HG03097 (cell line): ENCODE measurements at regions not wholly inside any gene's neighbourhood (a gene's known extent, or its start where the extent isn't known, plus 50 kb on each side); places are given as distances from the start of the nearest gene placed in this dataset.

Experiments
- ATAC-seq: cut with Tn5 transposase; IDR thresholded peaks from one replicate; pipeline ENCODE4 v1.9.1; 2021; ENCODE audit not compliant: unreplicated experiment, low FRiP score

DNA sequence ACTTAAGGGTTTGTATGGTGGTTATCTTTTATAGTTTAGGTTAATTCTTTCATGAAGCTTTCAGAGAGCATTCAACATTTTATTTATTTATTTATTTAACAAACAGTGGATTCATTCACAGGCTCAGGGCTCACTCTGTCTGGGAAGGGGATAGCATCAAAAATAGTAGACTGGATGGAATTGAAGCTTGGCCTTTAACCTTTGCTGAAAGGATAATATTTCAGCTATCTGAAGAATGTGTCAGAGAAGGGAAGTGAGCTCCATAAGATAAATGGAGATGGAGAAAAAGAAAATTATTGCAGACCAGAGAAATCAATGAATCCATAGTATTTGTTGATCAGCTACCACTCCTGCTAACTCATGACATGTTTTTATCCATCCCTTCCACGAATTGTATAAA lies 305.6 kb downstream of the COG6 start:
- no peak for ATAC-seq

DNA sequence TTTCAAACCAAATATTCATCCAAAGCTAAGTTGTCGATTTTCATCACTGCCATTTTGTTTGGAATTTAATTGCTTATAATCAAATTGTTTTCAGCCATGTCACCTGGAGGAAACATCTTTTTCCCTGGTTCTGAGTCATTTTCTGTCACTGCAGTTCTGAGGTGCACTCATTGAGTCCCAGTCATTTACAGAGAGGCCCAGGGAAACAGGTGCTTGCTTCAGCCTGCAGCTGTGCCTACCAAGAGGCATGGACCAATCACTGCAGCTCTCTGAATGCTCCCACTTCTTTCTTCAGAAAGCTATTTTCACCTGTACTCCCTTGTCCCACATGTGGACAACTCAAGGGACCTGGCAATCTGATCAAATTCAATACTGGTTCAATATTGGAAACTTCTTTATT lies 308.1 kb downstream of the COG6 start:
- no peak for ATAC-seq

DNA sequence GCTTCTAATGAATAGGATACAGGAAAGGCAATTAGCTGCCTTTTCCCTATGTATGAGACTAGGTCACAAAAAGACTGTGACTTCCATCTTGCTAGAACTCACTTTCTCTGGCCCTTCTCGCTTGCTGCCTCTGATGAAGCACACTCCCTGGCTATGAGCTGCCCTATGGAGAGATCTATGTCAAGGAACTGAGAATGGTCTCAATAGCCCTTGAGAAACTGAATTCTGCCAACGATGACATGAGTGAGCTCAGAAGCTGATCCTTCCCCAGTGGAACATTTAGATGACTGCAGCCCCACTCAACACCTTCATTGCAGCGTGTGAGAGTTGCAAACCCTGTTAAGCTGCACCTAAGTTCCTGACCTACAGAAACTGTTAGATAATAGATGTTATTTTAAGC lies 309.8 kb downstream of the COG6 start:
- ATAC-seq, result no peak

DNA sequence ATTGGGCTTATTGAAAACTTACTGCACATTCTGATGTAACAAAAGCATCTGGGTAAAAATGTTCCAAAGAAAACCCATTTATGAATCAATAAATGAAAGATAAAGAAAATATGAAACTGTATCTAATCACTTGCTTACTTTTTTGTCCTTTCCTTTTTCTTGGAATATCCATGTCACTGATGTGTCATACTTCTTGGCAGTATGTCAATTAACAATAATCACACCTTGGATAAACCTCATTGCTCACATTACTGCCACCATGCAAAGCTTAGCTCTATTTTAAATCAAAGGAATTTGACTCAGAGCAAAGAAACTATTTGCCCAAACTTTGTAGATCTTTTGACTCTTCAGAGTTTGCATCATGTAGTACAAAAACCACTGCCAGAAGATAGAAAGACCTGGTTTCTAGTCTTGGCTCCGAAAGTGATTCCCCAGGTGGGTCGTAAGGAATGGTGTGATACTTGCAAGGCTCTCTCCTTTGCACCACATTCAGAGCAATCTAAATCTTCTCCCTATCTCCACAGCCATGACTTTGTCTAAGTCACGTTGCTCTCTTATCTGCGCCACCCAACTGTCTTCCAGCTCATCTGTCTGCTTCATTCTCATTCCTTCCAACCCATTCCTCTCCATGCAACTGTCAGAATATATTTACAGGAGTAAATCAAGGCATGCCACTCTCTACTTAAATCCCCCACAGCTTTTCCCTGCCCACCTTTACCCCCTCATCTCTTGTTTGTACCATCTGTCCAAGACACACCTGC lies 311.9 kb downstream of the COG6 start:
- ATAC-seq, result no peak

DNA sequence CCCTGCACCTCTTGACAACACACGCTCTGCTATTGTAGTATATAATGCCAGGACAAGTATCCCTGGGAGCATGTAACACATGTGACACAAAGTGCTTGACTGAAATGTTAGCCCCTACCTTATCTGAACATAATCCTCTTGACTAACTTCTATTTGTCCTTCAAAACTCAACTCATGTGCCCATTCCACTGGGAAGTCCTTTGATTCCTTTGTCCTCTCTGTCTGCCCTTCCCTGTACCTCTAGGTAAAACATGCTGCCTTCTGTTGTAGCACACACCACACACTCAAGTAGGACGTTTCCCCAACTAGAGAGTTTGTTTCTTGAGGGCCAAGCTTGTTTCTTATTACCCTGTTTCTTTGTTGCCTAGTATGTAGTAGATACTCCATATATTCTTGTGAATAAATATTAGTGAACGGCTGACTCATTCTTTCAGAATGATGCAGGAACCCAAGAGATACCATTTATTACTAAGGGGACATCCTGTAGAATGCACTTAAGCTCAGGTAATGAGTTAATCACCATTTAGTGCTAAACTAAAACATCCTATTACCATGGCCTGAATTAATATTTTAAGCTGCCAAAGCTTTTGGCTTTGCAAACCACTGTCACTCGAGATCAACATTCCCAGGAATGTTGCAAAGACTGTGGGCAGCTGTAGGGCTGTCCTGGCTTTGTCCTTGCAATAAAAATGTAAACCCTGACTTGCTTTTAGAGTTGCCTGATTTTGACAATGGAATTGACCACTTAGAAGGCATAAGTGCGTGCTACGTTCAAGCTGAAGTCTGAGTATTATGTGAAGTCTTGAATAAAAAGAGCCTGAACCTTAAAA lies 313.4 kb downstream of the COG6 start:
- no peak for ATAC-seq

DNA sequence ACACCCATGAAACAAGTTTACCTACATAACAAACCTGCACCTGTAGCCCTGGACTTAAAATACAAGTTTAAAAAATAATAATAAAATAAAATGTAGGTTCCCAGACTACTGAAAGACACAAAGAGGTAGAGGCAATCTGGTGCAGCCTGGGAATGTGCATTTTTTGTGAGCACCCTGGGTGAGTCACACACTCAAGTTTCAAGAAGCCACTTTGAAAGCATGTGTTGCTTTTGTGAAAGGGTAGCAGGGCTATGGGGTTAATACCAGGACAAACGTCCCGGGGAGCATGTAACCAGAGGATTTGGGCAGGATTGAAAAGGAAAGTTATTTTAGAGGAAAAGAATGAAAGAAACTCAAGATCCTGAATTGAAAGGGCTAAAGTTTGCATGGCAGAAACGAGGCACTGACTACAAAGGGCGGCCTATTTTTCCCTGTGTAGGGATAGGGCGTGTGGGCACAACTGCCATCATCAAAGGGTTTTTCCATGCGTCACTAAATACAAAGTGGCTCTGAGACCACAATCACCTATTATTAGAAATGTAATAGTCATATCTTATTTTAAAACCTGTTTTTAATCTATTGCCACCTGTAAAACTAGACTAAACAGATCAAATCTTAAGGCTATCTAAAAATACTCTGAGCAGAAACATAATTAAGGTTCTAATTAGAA lies 314.9 kb downstream of the COG6 start:
- ATAC-seq, result no peak

DNA sequence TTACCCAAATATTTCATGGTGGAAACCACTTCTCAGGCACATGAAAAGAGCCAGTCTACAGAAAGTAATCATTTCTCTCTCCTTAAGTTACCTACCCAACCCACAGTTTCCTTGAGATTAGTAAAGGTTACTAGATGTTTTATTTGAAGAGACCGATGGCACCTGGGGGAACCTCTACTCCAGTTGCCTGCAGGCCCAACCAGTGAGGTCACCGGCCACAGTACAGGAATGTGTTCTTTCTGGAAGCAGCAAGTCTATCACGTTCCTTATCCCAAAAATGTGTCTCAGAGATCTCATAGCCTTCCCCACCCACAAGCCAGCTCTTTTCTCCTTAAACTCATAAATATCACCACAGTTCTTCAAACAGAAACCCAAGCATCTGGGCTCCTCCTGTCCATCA lies 316.1 kb downstream of the COG6 start:
- ATAC-seq, result no peak

DNA sequence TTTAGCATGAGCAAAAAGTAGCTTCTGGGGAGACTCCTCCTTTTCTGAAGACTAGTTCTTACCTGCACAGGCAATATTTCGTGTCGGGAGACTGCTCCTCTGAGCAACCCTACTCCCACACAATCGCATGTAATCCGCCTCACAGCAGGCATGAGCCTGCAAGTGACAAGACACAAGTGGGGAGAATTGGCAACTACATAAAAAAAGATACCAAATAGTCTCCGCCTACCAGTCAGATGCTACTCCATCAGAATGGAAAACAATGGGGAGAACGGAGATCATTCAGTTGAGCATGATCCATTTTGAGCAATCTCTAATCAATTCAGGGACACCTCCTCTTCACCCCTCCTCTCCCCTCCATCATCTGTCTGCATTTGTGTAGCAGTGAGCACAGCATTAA lies 321.0 kb downstream of the COG6 start:
- no peak for ATAC-seq

DNA sequence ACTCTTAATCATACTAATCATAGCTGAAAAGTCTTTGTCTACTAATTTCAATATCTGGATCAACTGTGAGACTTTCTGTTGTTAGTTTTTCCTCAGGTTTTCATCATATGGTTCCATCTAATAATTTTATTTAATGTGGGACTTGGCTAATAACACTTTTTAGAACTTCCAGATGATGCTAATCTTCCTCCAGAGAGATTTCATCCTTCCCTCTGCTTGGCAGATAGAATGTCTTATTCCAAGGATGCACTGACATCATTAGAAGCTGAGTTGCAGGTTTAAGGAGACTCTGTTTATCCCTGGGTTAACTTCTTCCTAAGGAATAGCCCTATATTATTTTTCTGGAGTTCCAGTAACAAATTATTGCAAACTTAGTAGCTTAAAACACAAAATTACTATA lies 325.6 kb downstream of the COG6 start:
- ATAC-seq, result no peak

DNA sequence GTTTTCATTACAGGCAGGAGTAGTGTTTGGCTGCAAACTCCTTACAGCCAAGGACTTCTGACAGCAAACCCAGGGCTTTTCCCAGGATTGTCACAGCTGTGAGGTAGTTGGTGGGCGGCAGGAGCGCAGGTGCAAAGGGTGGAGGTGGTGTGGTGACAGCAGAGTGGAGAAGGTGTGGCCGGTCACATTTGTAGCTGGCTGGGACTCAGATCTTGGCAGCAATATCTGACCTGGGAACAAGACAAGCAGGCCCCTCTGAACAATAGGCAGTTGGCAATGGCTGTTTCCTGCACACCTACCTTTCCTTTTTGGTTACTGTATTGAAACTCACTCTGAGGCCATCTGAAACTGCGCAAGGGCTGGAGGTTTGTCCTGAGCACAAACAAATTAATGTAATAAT lies 327.3 kb downstream of the COG6 start:
- no peak for ATAC-seq

DNA sequence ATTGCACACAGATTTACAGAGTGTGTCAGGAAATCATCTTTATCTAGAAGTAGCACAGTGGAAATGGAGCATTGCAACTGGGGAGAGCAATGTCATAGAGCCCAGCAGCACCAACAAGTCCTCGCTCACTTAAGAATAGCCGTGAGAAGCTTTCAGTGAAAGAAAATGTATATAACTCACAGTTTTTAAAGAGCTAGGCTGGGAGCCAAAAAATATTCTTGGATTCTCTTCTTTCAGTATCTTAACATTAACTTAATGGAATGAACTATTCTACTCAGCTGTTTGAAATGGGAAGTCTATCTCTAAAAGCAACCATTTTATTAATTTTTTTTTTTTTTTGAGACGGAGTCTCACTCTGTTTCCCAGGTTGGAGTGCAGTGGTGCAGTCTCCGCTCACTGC lies 329.6 kb downstream of the COG6 start:
- no peak for ATAC-seq

DNA sequence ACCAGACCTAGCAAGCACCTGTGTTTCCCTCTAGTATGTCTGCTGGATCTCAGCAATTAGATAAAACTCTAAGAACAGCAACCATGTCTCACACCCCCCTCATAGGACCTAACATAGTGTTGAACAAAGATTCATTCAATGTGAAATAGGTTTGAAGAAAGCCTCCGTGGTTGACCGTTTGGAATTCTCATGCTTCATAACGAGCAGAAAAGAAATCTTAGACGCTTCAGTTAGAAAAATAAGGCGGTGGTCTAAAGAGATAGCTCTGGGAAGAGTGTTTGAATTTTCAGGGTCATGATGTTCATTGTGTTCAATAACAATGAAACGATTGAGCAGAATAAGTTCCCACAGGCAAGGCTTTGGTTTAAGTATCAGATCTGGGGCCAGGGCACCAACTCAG lies 332.9 kb downstream of the COG6 start:
- no peak for ATAC-seq

DNA sequence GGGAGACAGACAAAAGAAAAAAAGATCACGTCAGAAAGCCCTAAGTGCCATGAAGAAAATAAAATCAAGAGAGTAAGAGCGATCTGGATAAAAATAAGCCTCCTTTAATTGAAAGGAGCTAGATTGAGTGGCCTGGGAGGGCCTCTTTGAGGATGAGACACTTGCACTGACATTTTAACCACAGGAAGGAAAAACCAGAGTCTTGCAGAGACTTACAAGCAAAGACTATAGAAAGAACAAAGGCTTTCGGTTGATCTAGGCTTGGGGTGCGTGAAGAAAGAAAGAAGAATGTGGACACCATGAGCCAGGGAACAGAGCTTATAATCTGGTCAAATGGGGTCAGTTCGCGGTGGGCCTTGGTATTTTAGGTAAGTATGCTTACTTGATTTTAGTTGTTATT lies 342.7 kb downstream of the COG6 start:
- no peak for ATAC-seq

DNA sequence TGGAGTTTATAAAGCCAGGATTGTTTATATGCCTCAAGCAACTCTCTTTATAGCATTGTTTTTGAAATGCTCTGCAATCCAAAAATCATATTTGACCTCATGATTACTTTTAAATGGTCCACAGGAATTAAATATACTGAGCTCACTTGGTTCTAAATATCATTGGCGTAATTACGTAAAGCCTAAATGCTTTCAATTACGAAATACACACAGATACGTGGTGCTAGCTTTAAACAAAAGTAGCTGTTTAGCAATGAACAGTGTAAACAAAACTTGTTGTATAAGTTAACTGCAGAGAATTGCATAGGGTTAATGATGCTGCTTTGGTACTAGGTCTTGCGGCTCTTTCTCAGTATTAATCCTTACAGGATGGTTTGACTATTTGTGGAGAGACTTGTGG lies 346.6 kb downstream of the COG6 start:
- ATAC-seq, result no peak

DNA sequence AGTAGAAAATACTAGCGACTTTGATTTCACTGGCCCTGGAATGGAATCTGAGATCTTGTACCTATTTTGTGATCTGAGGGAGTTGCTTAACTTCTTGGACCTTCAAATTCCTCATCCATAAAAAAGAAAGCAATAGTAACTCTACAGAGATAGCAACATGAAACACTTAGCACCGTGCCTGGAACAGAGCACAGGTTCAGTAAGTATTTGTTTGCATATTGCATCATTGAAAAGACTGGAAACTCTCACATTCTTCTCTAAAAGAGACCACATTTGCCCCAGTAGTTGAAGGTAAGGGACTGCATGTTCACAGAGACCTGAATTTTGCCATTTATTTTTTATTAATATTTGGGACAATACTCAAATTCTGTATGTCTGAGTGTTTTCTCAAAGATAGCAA lies 358.1 kb downstream of the COG6 start:
- no peak for ATAC-seq

DNA sequence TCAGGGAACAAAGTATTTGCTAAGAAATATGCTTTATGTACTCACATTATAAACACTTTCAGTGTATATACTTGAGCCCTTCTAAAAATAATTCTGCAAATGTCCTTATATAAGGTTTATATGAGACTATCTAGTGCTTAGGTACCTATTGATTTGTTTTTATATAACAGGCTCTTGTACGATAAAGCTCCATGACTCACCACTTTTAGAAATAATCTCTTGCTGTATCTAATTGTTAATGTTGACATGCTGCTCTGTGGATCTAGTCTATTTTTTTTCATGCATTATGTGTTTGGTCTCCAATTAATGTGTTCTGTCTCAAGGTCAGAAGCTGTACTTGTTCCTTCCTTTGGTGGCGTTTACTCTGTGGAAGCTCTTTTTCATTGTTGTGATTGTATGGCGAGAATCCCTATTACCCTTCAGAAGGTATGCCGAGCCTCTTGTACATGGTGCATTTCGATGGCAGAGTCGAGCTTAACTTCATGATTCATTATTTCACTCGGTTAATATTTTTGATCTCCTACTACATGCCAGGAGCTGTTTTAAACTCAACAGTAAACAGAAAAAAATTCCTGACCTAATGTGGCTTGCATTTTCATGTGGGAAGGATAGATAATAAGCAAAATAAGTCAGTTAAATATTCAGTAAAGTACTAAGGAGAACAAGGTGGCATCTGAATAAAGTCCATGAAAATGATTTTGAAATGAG lies 361.6 kb downstream of the COG6 start:
- ATAC-seq, result no peak

DNA sequence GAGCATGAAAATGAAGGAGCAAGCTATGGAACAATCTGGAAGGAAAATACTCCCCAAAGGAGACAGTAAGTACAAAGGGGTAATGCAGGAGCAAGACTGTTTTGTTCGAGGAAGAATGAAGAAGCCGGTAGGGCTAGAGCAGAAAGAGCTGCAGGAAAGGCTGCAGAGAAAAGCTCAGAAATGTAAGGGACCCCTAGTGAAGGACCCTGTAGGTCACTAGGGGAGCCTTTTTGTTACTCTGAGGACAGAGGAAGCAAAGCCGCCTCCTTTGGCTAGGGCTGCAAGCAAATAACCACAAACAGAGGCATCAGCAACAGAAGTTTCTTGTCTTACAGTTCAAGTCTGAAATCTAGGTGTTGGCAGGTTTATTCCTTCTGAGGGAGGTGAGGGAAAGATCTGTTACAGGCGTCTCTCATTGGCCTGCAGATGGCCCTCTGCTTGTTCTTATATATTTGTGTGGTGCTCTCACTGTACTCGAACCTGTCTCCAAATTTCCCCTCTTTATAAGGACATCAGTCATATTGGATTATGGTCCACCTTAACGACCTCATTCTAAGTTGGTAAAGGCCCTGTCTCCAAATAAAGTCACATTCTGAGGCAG lies 362.3 kb downstream of the COG6 start:
- ATAC-seq, result no peak

DNA sequence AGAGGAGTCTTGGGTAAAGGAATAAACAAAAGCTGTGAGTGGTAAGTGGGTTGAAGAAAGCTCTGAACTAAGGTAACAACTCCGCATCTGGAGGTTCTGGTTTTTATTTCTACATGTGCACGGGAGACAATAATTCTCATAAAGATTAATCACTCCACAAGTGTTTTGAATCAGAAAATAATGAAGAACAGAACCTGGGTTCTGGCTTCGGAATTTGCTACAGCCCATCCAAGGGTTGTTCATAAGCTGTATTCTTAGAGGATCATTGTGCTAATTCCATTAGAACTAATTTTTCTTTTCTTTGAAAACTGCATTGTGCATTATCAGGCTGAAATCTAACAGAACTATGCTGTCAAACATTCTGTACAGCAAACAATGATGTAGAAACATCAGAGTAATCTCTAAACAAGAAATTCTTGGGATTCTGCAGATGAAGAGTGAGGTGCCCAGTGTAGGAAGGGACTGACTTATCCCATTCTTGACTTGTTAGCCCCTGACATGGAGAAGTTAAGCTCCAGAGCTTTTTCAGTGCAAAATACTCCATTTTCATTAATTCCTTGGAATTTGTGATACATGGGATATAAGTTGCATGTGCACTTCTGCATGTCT lies 368.2 kb downstream of the COG6 start:
- no peak for ATAC-seq

DNA sequence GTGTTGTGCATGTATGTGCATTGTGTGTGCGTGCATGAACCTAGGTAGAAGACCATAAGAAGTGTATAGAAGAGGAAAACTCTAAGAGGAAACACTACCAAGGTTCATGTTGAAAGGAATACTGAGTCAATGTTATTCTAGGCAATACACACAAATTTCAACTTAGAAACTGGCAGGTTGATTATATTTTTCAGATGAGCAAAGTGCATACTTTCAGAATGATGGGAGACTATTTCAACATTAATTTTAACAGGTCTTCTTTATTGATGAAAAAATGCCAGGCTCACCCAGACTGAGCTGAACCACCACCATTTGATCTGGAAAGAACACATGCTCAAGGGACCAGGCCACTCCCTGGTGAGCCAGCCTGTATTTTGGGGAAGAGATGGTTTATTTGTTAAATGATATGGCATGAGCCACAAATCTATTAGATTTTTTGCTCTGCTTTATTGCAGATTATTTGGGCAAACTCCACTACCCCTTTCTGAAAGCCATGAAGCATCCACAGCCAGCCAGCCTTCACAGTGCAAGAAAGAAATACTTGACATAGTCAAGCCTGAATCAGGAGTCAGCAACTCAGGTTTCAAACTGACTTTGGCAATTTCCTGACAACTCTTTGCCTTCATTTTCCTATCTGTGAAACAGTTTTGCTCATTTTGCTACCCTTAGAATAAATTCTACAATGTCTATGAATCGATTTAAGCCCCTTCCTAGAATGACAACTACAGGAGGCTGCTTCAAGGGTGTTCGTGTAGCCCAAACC lies 368.9 kb downstream of the COG6 start:
- no peak for ATAC-seq
